NCI-H2081 (cell line): ENCODE measurements at regions not wholly inside any gene's neighbourhood (a gene's known extent, or its start where the extent isn't known, plus 50 kb on each side); places are given as distances from the start of the nearest gene placed in this dataset.

ENCODE experiments used
- DNase-seq, 2 experiments: peaks; one replicate each; lab custom pipeline; 2025; lab: John Stamatoyannopoulos, UW

GRCh38 chr9:36728651-36729520, 156.2 kb downstream of the MELK start:
- DNase-seq, result peak; percentile 75 to 76

- DNase-seq, result no peak
Measured at GRCh38 chr9:36729906-36730305, 157.2 kb downstream of the MELK start.

GRCh38 chr9:36730414-36730813, 157.7 kb downstream of the MELK start:
- no peak for DNase-seq

GRCh38 chr9:36731068-36731956, 158.6 kb downstream of the MELK start:
- no peak for DNase-seq

- no peak for DNase-seq
Measured at GRCh38 chr9:36734737-36735136, 162.0 kb downstream of the MELK start.

- DNase-seq, result no peak
Measured at GRCh38 chr9:36736648-36737047, 164.0 kb downstream of the MELK start.

GRCh38 chr9:36738318-36738976, 165.8 kb downstream of the MELK start:
- DNase-seq, result no peak

- no peak for DNase-seq
Measured at GRCh38 chr9:36739373-36740116, 166.8 kb downstream of the MELK start.

GRCh38 chr9:36742264-36742663, 169.6 kb downstream of the MELK start:
- DNase-seq, result no peak

- no peak for DNase-seq
Measured at GRCh38 chr9:36744678-36745077, 172.0 kb downstream of the MELK start.

- no peak for DNase-seq
Measured at GRCh38 chr9:36745977-36746376, 173.3 kb downstream of the MELK start.

GRCh38 chr9:36746415-36746814, 173.7 kb downstream of the MELK start:
- no peak for DNase-seq

- DNase-seq, result no peak
Measured at GRCh38 chr9:36748322-36748899, 175.7 kb downstream of the MELK start.

- DNase-seq, result no peak
Measured at GRCh38 chr9:36749461-36749860, 176.8 kb downstream of the MELK start.

GRCh38 chr9:36750630-36751029, 177.9 kb downstream of the MELK start:
- DNase-seq, result no peak

- DNase-seq, result no peak
Measured at GRCh38 chr9:36755019-36755418, 182.3 kb downstream of the MELK start.

- DNase-seq, result no peak
Measured at GRCh38 chr9:36759141-36759540, 186.4 kb downstream of the MELK start.

- DNase-seq, result no peak
Measured at GRCh38 chr9:36759976-36760375, 187.3 kb downstream of the MELK start.

- DNase-seq, result no peak
Measured at GRCh38 chr9:36760667-36761420, 188.1 kb downstream of the MELK start.

GRCh38 chr9:36762958-36763357, 190.3 kb downstream of the MELK start:
- no peak for DNase-seq

GRCh38 chr9:36763778-36764177, 191.1 kb downstream of the MELK start:
- DNase-seq, result no peak
